H9 (cell line): ENCODE measurements at regions not wholly inside any gene's neighbourhood (a gene's known extent, or its start where the extent isn't known, plus 50 kb on each side); places are given as distances from the start of the nearest gene placed in this dataset.

Source experiments
- DNase-seq: peaks from one replicate; pipeline ENCODE4 v3.0.0-alpha.2; 2017
- H2AFZ ChIP-seq: one replicate; pipeline ENCODE4 v1.6.1; 2013; ENCODE audit warnings: mild to moderate bottlenecking, low read length, control low read depth, moderate library complexity
- H2AK5ac ChIP-seq: 2 replicates; pipeline ENCODE4 v1.6.1; 2013; ENCODE audit warnings: low read length, control low read depth, mixed read lengths; ENCODE audit not compliant: insufficient read length
- H2BK120ac ChIP-seq: one replicate; pipeline ENCODE4 v1.6.1; 2013; ENCODE audit warnings: low read depth, mild to moderate bottlenecking, low read length, control low read depth, inconsistent platforms; ENCODE audit not compliant: poor library complexity, severe bottlenecking
- H2BK12ac ChIP-seq: 2 replicates; pipeline ENCODE4 v1.6.1; 2013; ENCODE audit warnings: low read length, control low read depth, mixed read lengths, low read depth; ENCODE audit not compliant: insufficient read length
- H2BK15ac ChIP-seq: 2 replicates; pipeline ENCODE4 v1.6.1; 2013; ENCODE audit warnings: low read depth, low read length, control low read depth
- H2BK20ac ChIP-seq: one replicate; pipeline ENCODE4 v1.6.1; 2013; ENCODE audit warnings: low read depth, mild to moderate bottlenecking, low read length, control low read depth, inconsistent platforms; ENCODE audit not compliant: poor library complexity, severe bottlenecking
- H2BK5ac ChIP-seq: 2 replicates; pipeline ENCODE4 v1.6.1; 2013; ENCODE audit warnings: low read length, control low read depth, mixed read lengths; ENCODE audit not compliant: insufficient read length
- H3K14ac ChIP-seq: 2 replicates; pipeline ENCODE4 v1.6.1; 2013; ENCODE audit warnings: low read length, control low read depth; ENCODE audit not compliant: insufficient read depth
- H3K18ac ChIP-seq: 2 replicates; pipeline ENCODE4 v1.6.1; 2013; ENCODE audit warnings: low read depth, mild to moderate bottlenecking, mixed read lengths, low read length, control low read depth; ENCODE audit not compliant: insufficient read length
- H3K23ac ChIP-seq: 2 replicates; pipeline ENCODE4 v1.6.1; 2013; ENCODE audit warnings: low read length, control low read depth, mixed read lengths, low read depth; ENCODE audit not compliant: insufficient read length
- H3K23me2 ChIP-seq: 2 replicates; pipeline ENCODE4 v1.6.1; 2013; ENCODE audit warnings: low read depth, mild to moderate bottlenecking, mixed read lengths, low read length, control low read depth; ENCODE audit not compliant: insufficient read length, poor library complexity, severe bottlenecking
- H3K27ac ChIP-seq: 2 replicates; pipeline ENCODE4 v1.5.1; 2013; ENCODE audit warnings: low read length, control low read depth, mixed read lengths, low read depth; ENCODE audit not compliant: insufficient read length
- H3K27me3 ChIP-seq: 2 replicates; pipeline ENCODE4 v1.6.1; 2013; ENCODE audit warnings: low read length, control low read depth, inconsistent platforms; ENCODE audit not compliant: insufficient read depth
- H3K4ac ChIP-seq: 2 replicates; pipeline ENCODE4 v1.6.1; 2013; ENCODE audit warnings: low read depth, mild to moderate bottlenecking, control low read depth, inconsistent platforms, low read length, moderate library complexity
- H3K4me1 ChIP-seq: 2 replicates; pipeline ENCODE4 v1.6.1; 2013; ENCODE audit warnings: low read length, control low read depth, inconsistent platforms; ENCODE audit not compliant: insufficient read depth
- H3K4me2 ChIP-seq: 2 replicates; pipeline ENCODE4 v1.6.1; 2013; ENCODE audit warnings: low read length, control low read depth, mixed read lengths; ENCODE audit not compliant: insufficient read length, insufficient read depth
- H3K56ac ChIP-seq: 2 replicates; pipeline ENCODE4 v1.6.1; 2013; ENCODE audit warnings: low read depth, mild to moderate bottlenecking, mixed read lengths, low read length, control low read depth; ENCODE audit not compliant: insufficient read length
- H3K79me1 ChIP-seq: 2 replicates; pipeline ENCODE4 v1.6.1; 2013; ENCODE audit warnings: low read depth, mild to moderate bottlenecking, moderate library complexity, low read length, control low read depth, inconsistent platforms; ENCODE audit not compliant: insufficient read depth, poor library complexity, severe bottlenecking
- H3K79me2 ChIP-seq: 2 replicates; pipeline ENCODE4 v1.6.1; 2013; ENCODE audit warnings: low read length, control low read depth, inconsistent platforms; ENCODE audit not compliant: insufficient read depth
- H3K9ac ChIP-seq: 2 replicates; pipeline ENCODE4 v1.6.1; 2013; ENCODE audit warnings: low read length, control low read depth, mixed read lengths; ENCODE audit not compliant: insufficient read length; ENCODE audit errors: extremely low read depth
- H3K9me3 ChIP-seq: one replicate; pipeline ENCODE4 v1.6.1; 2013; ENCODE audit warnings: low read depth, low read length, inconsistent platforms; ENCODE audit not compliant: control insufficient read depth
- H3T11ph ChIP-seq: one replicate; pipeline ENCODE4 v1.6.1; 2013; ENCODE audit warnings: mild to moderate bottlenecking, low read length, control low read depth, inconsistent platforms
- H4K20me1 ChIP-seq: one replicate; pipeline ENCODE4 v1.6.1; 2013; ENCODE audit not compliant: control insufficient read depth, insufficient read length, insufficient read depth
- H4K5ac ChIP-seq: 2 replicates; pipeline ENCODE4 v1.6.1; 2013; ENCODE audit warnings: low read depth, mild to moderate bottlenecking, mixed read lengths, low read length, control low read depth; ENCODE audit not compliant: insufficient read length
- H4K8ac ChIP-seq: replicated peaks from 2 replicates; pipeline ENCODE4 v1.6.1; 2013; ENCODE audit warnings: low read length, control low read depth, mixed read lengths, low read depth; ENCODE audit not compliant: insufficient read length
- H4K91ac ChIP-seq: 2 replicates; pipeline ENCODE4 v1.6.1; 2013; ENCODE audit warnings: low read depth, mild to moderate bottlenecking, moderate library complexity, mixed read lengths, low read length, control low read depth; ENCODE audit not compliant: insufficient read length
- H3K27ac Mint-ChIP-seq, 3 experiments: 2 replicates in 2 of 3; 3 replicates in 1 of 3; pipeline ENCODE4 v1.8.0; 2020 to 2021; ENCODE audit warnings: mixed read lengths in 3 of 3, mild to moderate bottlenecking in 1 of 3, moderate library complexity in 1 of 3
- H3K27me3 Mint-ChIP-seq: 2 replicates; pipeline ENCODE4 v1.8.0; 2021; ENCODE audit warnings: low read depth, mild to moderate bottlenecking, moderate library complexity, mixed read lengths
- H3K36me3 Mint-ChIP-seq, 3 experiments: 2 replicates in 2 of 3; 3 replicates in 1 of 3; pipeline ENCODE4 v1.8.0; 2020 to 2021; ENCODE audit warnings: low read depth in 3 of 3, mixed read lengths in 3 of 3; ENCODE audit not compliant: insufficient read depth in 1 of 3
- H3K4me1 Mint-ChIP-seq, 2 experiments: 2 replicates each; pipeline ENCODE4 v1.8.0; 2020; ENCODE audit warnings: mixed read lengths in 2 of 2
- H3K4me3 Mint-ChIP-seq, 2 experiments: 2 replicates in 1 of 2; 3 replicates in 1 of 2; pipeline ENCODE4 v1.8.0; 2020 to 2021; ENCODE audit warnings: mild to moderate bottlenecking in 2 of 2, mixed read lengths in 2 of 2, moderate library complexity in 1 of 2
- H3K9me3 Mint-ChIP-seq, 2 experiments: 2 replicates in 1 of 2; 3 replicates in 1 of 2; pipeline ENCODE4 v1.8.0; 2020; ENCODE audit warnings: mild to moderate bottlenecking in 2 of 2, mixed read lengths in 2 of 2, moderate library complexity in 1 of 2
- WGBS: extraction: QIAGEN DNeasy Blood & Tissue Kit; methylation state at CpG from one replicate; pipeline ENCODE4 v1.1.7; 2013; ENCODE audit warnings: missing lambda C conversion rate, low lambda C conversion rate, mixed read lengths; ENCODE audit not compliant: insufficient read length; ENCODE audit errors: extremely low coverage; 5-methylcytosine and 5-hydroxymethylcytosine counted together
- TF ChIP-seq, protein P1 (sequence below): fragments of 200-600 bp; sonication (generic); conservative IDR thresholded peaks from 3 replicates; pipeline ENCODE4 v1.8.0; 2021; ENCODE audit warnings: antibody characterized with exemption, mild to moderate bottlenecking

DNA sequence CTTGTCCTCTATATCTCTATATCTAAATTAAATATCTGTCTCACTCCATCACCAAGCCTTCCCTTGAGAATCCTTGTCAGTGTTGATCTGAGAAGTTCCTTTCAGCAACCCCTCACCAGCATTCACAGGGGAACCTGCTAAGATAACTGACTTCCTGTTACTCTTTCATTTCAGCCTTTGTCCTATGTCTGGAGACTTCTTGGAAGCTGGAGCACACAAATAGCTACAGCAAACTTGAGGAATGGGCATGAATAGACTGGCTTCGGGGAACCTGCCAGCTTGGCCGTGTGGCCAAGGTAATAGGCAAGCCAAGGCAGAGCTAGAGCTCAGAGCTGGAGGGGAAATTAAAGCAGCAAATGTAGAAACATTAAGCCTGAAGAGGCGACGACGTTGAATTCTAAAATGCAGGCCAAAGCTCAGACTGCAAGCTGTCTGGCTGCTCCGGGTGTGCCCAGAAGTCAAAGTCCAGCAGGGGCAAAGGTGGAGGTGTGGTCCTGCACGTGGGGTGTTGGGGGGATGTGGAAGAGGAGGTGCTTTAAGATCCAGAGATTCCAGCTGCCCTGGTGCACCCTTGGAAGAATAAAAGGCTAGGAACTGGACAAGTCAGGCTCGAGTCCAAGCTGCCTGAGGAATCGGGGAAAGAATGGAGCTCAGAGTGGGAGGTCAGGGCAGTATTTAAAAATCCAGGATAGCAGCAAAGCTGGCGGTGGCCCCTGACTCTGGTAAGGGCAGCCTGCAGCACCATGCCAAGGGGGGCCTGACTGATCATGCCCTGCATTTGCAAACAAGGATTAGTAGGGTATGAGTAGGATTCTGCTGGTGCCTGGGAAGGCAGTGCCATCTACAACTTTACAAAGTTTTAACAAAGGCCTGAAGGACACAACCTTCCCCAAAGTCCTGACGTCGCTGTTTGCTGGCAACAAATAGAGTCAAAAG is 185.0 kb upstream of the SGK1 start:
- H3K14ac ChIP-seq = no peak overlapping the region
- no peak for DNase-seq
- Mint-ChIP-seq H3K36me3 (no peaks in the 10 kb centered on the region), H3K4me1 (peaks cover 5% of the 10 kb centered on the region in 2 experiments; a peak in 3 of 4 replicates), H3K4me3 (no peak overlapping the region), H3K9me3 (no peaks in the 10 kb centered on the region), H3K27ac (peak overlapping the region in 1 of 3 experiments; percentile 44; a peak in 3 of 7 replicates), H3K27me3 (no peaks in the 10 kb centered on the region)
- no CpG with 5 or more reads among the region's 12 CpGs for WGBS
- no peaks in the 10 kb centered on the region for H3K79me2 ChIP-seq
- no peak overlapping the region for H2BK5ac ChIP-seq
- TF ChIP-seq, protein P1, sequence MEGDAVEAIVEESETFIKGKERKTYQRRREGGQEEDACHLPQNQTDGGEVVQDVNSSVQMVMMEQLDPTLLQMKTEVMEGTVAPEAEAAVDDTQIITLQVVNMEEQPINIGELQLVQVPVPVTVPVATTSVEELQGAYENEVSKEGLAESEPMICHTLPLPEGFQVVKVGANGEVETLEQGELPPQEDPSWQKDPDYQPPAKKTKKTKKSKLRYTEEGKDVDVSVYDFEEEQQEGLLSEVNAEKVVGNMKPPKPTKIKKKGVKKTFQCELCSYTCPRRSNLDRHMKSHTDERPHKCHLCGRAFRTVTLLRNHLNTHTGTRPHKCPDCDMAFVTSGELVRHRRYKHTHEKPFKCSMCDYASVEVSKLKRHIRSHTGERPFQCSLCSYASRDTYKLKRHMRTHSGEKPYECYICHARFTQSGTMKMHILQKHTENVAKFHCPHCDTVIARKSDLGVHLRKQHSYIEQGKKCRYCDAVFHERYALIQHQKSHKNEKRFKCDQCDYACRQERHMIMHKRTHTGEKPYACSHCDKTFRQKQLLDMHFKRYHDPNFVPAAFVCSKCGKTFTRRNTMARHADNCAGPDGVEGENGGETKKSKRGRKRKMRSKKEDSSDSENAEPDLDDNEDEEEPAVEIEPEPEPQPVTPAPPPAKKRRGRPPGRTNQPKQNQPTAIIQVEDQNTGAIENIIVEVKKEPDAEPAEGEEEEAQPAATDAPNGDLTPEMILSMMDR = no peak
- H3K18ac ChIP-seq = no peak overlapping the region
- no peaks in the 10 kb centered on the region for H3K79me1 ChIP-seq
- H4K5ac ChIP-seq = no peak overlapping the region
- no peaks in the 10 kb centered on the region for H3K9me3 ChIP-seq
- no peak overlapping the region for H2AFZ ChIP-seq
- no peak overlapping the region for H3K27ac ChIP-seq
- no peak overlapping the region for H2AK5ac ChIP-seq
- H3K23ac ChIP-seq = no peak overlapping the region
- H3K4me2 ChIP-seq = no peak overlapping the region
- H4K8ac ChIP-seq = no peak overlapping the region
- H3K4me1 ChIP-seq = no peaks in the 10 kb centered on the region; the same call in 1 of the 2 replicates
- no peak overlapping the region for H3K9ac ChIP-seq
- no peak overlapping the region for H2BK20ac ChIP-seq
- H3K56ac ChIP-seq = no peak overlapping the region
- no peaks in the 10 kb centered on the region for H3K27me3 ChIP-seq
- no peak overlapping the region for H3K4ac ChIP-seq
- H3T11ph ChIP-seq = no peak overlapping the region
- H2BK12ac ChIP-seq = no peak overlapping the region
- no peaks in the 10 kb centered on the region for H3K23me2 ChIP-seq
- H2BK15ac ChIP-seq = no peak overlapping the region
- H2BK120ac ChIP-seq = no peak overlapping the region
- H4K91ac ChIP-seq = no peak overlapping the region
- H4K20me1 ChIP-seq = no peaks in the 10 kb centered on the region
